H1 (cell line): ENCODE measurements at regions not wholly inside any gene's neighbourhood (a gene's known extent, or its start where the extent isn't known, plus 50 kb on each side); places are given as distances from the start of the nearest gene placed in this dataset.

ENCODE experiments used
- CTCF ChIA-PET: fragments of 300-600 bp; sonication (Branson Sonifier 250); formaldehyde crosslinking; loops from one replicate; lab custom pipeline; 2021; ENCODE audit not compliant: partially characterized antibody; lab: Charles Lee
- POLR2A ChIA-PET: fragments of 300-600 bp; sonication (Branson Sonifier 250); formaldehyde crosslinking; loops from one replicate; lab custom pipeline; 2021; ENCODE audit warnings: inconsistent platforms; ENCODE audit not compliant: partially characterized antibody; lab: Charles Lee
- DNase-seq, 2 experiments: peaks; one replicate each; pipeline versions ENCODE4 v3.0.0 to v3.0.0-alpha.2; 2010 to 2022; ENCODE audit warnings: low spot score in 2 of 2, low read depth in 1 of 2, mixed read lengths in 1 of 2
- FAIRE-seq: peaks from 2 replicates; lab custom pipeline; 2011; peaks lifted over from hg19 to GRCh38; lab: Jason Lieb, UNC
- H2AFZ ChIP-seq: 2 replicates; pipeline ENCODE4 v1.8.1; 2012; ENCODE audit warnings: low read length, inconsistent platforms
- H2AK5ac ChIP-seq: 2 replicates; pipeline ENCODE4 v1.6.1; 2013; ENCODE audit warnings: low read depth, low read length
- H2BK120ac ChIP-seq: replicated peaks from 2 replicates; pipeline ENCODE3; 2013; ENCODE audit warnings: low read depth, low read length, inconsistent platforms
- H2BK12ac ChIP-seq: 2 replicates; pipeline ENCODE4 v1.6.1; 2013; ENCODE audit warnings: low read depth, low read length
- H2BK15ac ChIP-seq: 2 replicates; pipeline ENCODE4 v1.6.1; 2013; ENCODE audit warnings: low read length
- H2BK20ac ChIP-seq: 2 replicates; pipeline ENCODE4 v1.6.1; 2013; ENCODE audit warnings: low read length
- H2BK5ac ChIP-seq: 2 replicates; pipeline ENCODE4 v1.6.1; 2013; ENCODE audit warnings: low read depth, low read length
- H3K14ac ChIP-seq: 2 replicates; pipeline ENCODE4 v1.6.1; 2013; ENCODE audit warnings: inconsistent platforms; ENCODE audit not compliant: insufficient read length
- H3K18ac ChIP-seq: 2 replicates; pipeline ENCODE4 v1.6.1; 2013; ENCODE audit warnings: low read length; ENCODE audit errors: extremely low read depth
- H3K23ac ChIP-seq: 2 replicates; pipeline ENCODE4 v1.6.1; 2013; ENCODE audit warnings: inconsistent platforms; ENCODE audit not compliant: insufficient read length
- H3K23me2 ChIP-seq: 2 replicates; pipeline ENCODE4 v1.6.1; 2013; ENCODE audit warnings: low read depth, low read length
- H3K27ac ChIP-seq: 2 replicates; pipeline ENCODE4 v1.6.1; 2011; ENCODE audit warnings: low read depth, low read length, inconsistent platforms
- H3K27me3 ChIP-seq, 4 experiments: replicated peaks in 1 of 4; 1 replicate in 1 of 4; 2 replicates in 3 of 4; pipeline versions ENCODE4 v1.6.1 to v1.8.1; 2011 to 2013; ENCODE audit warnings: low read length in 3 of 4, mild to moderate bottlenecking in 3 of 4, inconsistent platforms in 2 of 4, mixed read lengths in 2 of 4, moderate library complexity in 1 of 4; ENCODE audit not compliant: control insufficient read depth in 3 of 4, insufficient read depth in 3 of 4; ENCODE audit errors: extremely low read depth in 1 of 4
- H3K36me3 ChIP-seq, 4 experiments: 2 replicates each; pipeline versions ENCODE4 v1.6.1 to v1.8.1; 2011 to 2013; ENCODE audit warnings: mild to moderate bottlenecking in 4 of 4, low read length in 3 of 4, moderate library complexity in 2 of 4, control low read depth in 1 of 4, inconsistent platforms in 1 of 4; ENCODE audit not compliant: insufficient read depth in 4 of 4, control insufficient read depth in 2 of 4
- H3K4ac ChIP-seq: replicated peaks from 2 replicates; pipeline ENCODE3; 2013; ENCODE audit warnings: low read length, low read depth, mixed read lengths, inconsistent platforms; ENCODE audit not compliant: insufficient read length
- H3K4me1 ChIP-seq, 4 experiments: replicated peaks in 1 of 4; 1 replicate in 1 of 4; 2 replicates in 3 of 4; pipeline versions ENCODE4 v1.6.1 to v1.8.1; 2011 to 2013; ENCODE audit warnings: low read length in 3 of 4, inconsistent platforms in 2 of 4, mixed read lengths in 1 of 4; ENCODE audit not compliant: insufficient read depth in 4 of 4, control insufficient read depth in 3 of 4
- H3K4me2 ChIP-seq, 2 experiments: 2 replicates each; pipeline versions ENCODE4 v1.6.1 to v1.8.1; 2011 to 2013; ENCODE audit warnings: low read depth in 2 of 2, low read length in 2 of 2, control low read depth in 1 of 2, inconsistent platforms in 1 of 2, mild to moderate bottlenecking in 1 of 2; ENCODE audit not compliant: insufficient read depth in 1 of 2
- H3K4me3 ChIP-seq, 4 experiments: fragments of 200-600, 300-600 bp in 1 of 4; sonication (generic), shearing (Covaris generic), sonication (Bioruptor Twin) in 1 of 4; 2 replicates each; pipeline versions ENCODE4 v1.5.1 to v1.8.1; 2011 to 2016; ENCODE audit warnings: low read length in 4 of 4, low read depth in 3 of 4, control low read depth in 2 of 4, inconsistent platforms in 2 of 4, mild to moderate bottlenecking in 2 of 4, mixed read lengths in 1 of 4, moderate library complexity in 1 of 4; ENCODE audit not compliant: insufficient read depth in 2 of 4; ENCODE audit errors: extremely low read depth in 1 of 4
- H3K56ac ChIP-seq: replicated peaks from 2 replicates; pipeline ENCODE3; 2013; ENCODE audit warnings: low read depth, mild to moderate bottlenecking, mixed read lengths, low read length, inconsistent platforms; ENCODE audit not compliant: insufficient read length
- H3K79me1 ChIP-seq: 2 replicates; pipeline ENCODE4 v1.6.1; 2013; ENCODE audit warnings: low read depth, low read length, control low read depth
- H3K79me2 ChIP-seq, 2 experiments: 2 replicates each; pipeline versions ENCODE4 v1.6.1 to v1.8.1; 2012 to 2013; ENCODE audit warnings: low read length in 2 of 2, mild to moderate bottlenecking in 2 of 2, inconsistent platforms in 1 of 2; ENCODE audit not compliant: insufficient read depth in 2 of 2, control insufficient read depth in 1 of 2
- H3K9ac ChIP-seq, 4 experiments: replicated peaks in 1 of 4; 1 replicate in 1 of 4; 2 replicates in 3 of 4; pipeline versions ENCODE4 v1.6.1 to v1.8.1; 2011 to 2013; ENCODE audit warnings: low read depth in 3 of 4, low read length in 3 of 4, control low read depth in 2 of 4, mild to moderate bottlenecking in 2 of 4, moderate library complexity in 2 of 4, inconsistent platforms in 1 of 4; ENCODE audit errors: extremely low read depth in 1 of 4
- H3K9me3 ChIP-seq, 2 experiments: 2 replicates each; pipeline versions ENCODE4 v1.6.1 to v1.8.1; 2012 to 2013; ENCODE audit warnings: mild to moderate bottlenecking in 2 of 2, moderate library complexity in 2 of 2, control low read depth in 1 of 2, inconsistent platforms in 1 of 2, low read depth in 1 of 2, low read length in 1 of 2, mixed read lengths in 1 of 2; ENCODE audit not compliant: insufficient read depth in 2 of 2
- H4K20me1 ChIP-seq, 2 experiments: replicated peaks in 1 of 2; 2 replicates each; pipeline versions ENCODE3 to v1.8.1; 2011 to 2013; ENCODE audit warnings: inconsistent platforms in 2 of 2, low read length in 2 of 2, mild to moderate bottlenecking in 1 of 2; ENCODE audit not compliant: insufficient read depth in 2 of 2, control insufficient read depth in 1 of 2
- H4K5ac ChIP-seq: 2 replicates; pipeline ENCODE4 v1.6.1; 2013; ENCODE audit warnings: low read length, low read depth, mixed read lengths, inconsistent platforms; ENCODE audit not compliant: insufficient read length
- H4K8ac ChIP-seq: 2 replicates; pipeline ENCODE4 v1.8.0; 2013; ENCODE audit warnings: mild to moderate bottlenecking, moderate library complexity, low read length, inconsistent platforms; ENCODE audit not compliant: insufficient read depth; ENCODE audit errors: extremely low read depth
- H4K91ac ChIP-seq: replicated peaks from 2 replicates; pipeline ENCODE3; 2013; ENCODE audit warnings: low read length, mixed read lengths, inconsistent platforms; ENCODE audit not compliant: insufficient read length
- ATF2 ChIP-seq: IDR thresholded peaks from 2 replicates; pipeline ENCODE4 v1.6.1; 2012; ENCODE audit warnings: low read length, inconsistent platforms
- EGR1 ChIP-seq: IDR thresholded peaks from 2 replicates; pipeline ENCODE4 v1.6.1; 2011; ENCODE audit warnings: low read depth, low read length, borderline replicate concordance
- EP300 ChIP-seq, 2 experiments: IDR thresholded peaks; 1 replicate in 1 of 2; 2 replicates in 1 of 2; pipeline ENCODE4 v1.6.1; 2011 to 2012; ENCODE audit warnings: low read depth in 2 of 2, low read length in 2 of 2, mild to moderate bottlenecking in 2 of 2, borderline replicate concordance in 1 of 2, inconsistent platforms in 1 of 2, moderate library complexity in 1 of 2
- HDAC2 ChIP-seq, 2 experiments: fragments of 300-600 bp in 1 of 2; sonication (generic) in 1 of 2; IDR thresholded peaks; 2 replicates each; pipeline ENCODE4 v1.6.1; 2011 to 2012; ENCODE audit warnings: low read depth in 2 of 2, low read length in 2 of 2, mild to moderate bottlenecking in 2 of 2, moderate library complexity in 2 of 2, borderline replicate concordance in 1 of 2, inconsistent platforms in 1 of 2
- KDM4A ChIP-seq: IDR thresholded peaks from one replicate; pipeline ENCODE4 v1.7.1; 2012; ENCODE audit warnings: low read depth, mild to moderate bottlenecking, moderate library complexity, low read length, inconsistent platforms; ENCODE audit not compliant: severe bottlenecking
- NANOG ChIP-seq: IDR thresholded peaks from 2 replicates; pipeline ENCODE4 v1.6.1; 2011; ENCODE audit warnings: low read length, low read depth, mild to moderate bottlenecking, inconsistent platforms; ENCODE audit not compliant: insufficient read depth, poor library complexity, severe bottlenecking
- POLR2AphosphoS5 ChIP-seq: IDR thresholded peaks from 2 replicates; pipeline ENCODE4 v1.6.1; 2011; ENCODE audit warnings: low read depth, low read length
- RAD21 ChIP-seq, 2 experiments: IDR thresholded peaks in 1 of 2; conservative IDR thresholded peaks in 1 of 2; 2 replicates each; pipeline ENCODE4 v1.6.1; 2011; ENCODE audit warnings: low read depth in 2 of 2, low read length in 2 of 2, improper control_type of control experiment in 1 of 2, inconsistent platforms in 1 of 2, mild to moderate bottlenecking in 1 of 2, moderate library complexity in 1 of 2
- SIRT6 ChIP-seq: IDR thresholded peaks from one replicate; pipeline ENCODE4 v1.7.1; 2012; ENCODE audit warnings: low read length, inconsistent platforms
- SIX5 ChIP-seq: IDR thresholded peaks from 2 replicates; pipeline ENCODE4 v1.6.1; 2011; ENCODE audit warnings: mild to moderate bottlenecking, low read depth, low read length
- SP4 ChIP-seq: IDR thresholded peaks from 2 replicates; pipeline ENCODE4 v1.6.1; 2012; ENCODE audit warnings: low read length, inconsistent platforms
- SUZ12 ChIP-seq: fragments of 200-600 bp; sonication (generic); IDR thresholded peaks from 2 replicates; pipeline ENCODE4 v1.6.1; 2012; ENCODE audit warnings: mild to moderate bottlenecking, inconsistent platforms, low read length, moderate library complexity, mixed read lengths
- YY1 ChIP-seq: IDR thresholded peaks from 2 replicates; pipeline ENCODE4 v1.6.1; 2011; ENCODE audit warnings: low read depth, mild to moderate bottlenecking, low read length
- WGBS, 2 experiments: shearing (Covaris generic) in 1 of 2; methylation state at CpG; one replicate each; pipeline versions ENCODE4 v1.1.6 to v1.1.7; 2013 to 2015; ENCODE audit warnings: low lambda C conversion rate in 2 of 2, mixed read lengths in 2 of 2, inconsistent platforms in 1 of 2, low coverage in 1 of 2, missing lambda C conversion rate in 1 of 2; ENCODE audit not compliant: insufficient replicate concordance in 2 of 2, insufficient coverage in 1 of 2, insufficient read length in 1 of 2; ENCODE audit errors: extremely low coverage in 1 of 2, missing lambda C conversion rate in 1 of 2; 5-methylcytosine and 5-hydroxymethylcytosine counted together

- H2AK5ac ChIP-seq = no peak overlapping the region
- no peak overlapping the region for H2BK5ac ChIP-seq
- H3K56ac ChIP-seq = no peak overlapping the region
- no peaks in the 10 kb centered on the region for H3K79me1 ChIP-seq
- H3K4me1 ChIP-seq = no peaks in the 10 kb centered on the region
- H3K18ac ChIP-seq = no peak overlapping the region
- H4K8ac ChIP-seq = no peak overlapping the region
- no peak overlapping the region for H4K91ac ChIP-seq
- no peak overlapping the region for H2BK15ac ChIP-seq
- no peaks in the 10 kb centered on the region for H3K27me3 ChIP-seq
- H3K9ac ChIP-seq = no peak overlapping the region
- H3K4me2 ChIP-seq = no peak overlapping the region
- no peak overlapping the region for H2AFZ ChIP-seq
- no peak overlapping the region for H4K5ac ChIP-seq
- TF ChIP-seq SIRT6 (no peak), SUZ12 (no peak), EGR1 (no peak), YY1 (no peak), HDAC2 (IDR thresholded peaks at IDR 0.05; ENCODE audit: borderline replicate concordance in 1 of 2, low read depth in 2 of 2, low read length in 2 of 2) (no peak), KDM4A (no peak), SIX5 (no peak), ATF2 (no peak), POLR2AphosphoS5 (no peak), SP4 (no peak), RAD21 (IDR thresholded peaks at IDR 0.05 in 1 of 2, conservative IDR thresholded peaks at IDR 0.05 in 1 of 2; ENCODE audit: low read depth in 2 of 2, low read length in 2 of 2) (no peak), EP300 (IDR thresholded peaks at IDR 0.05; ENCODE audit: borderline replicate concordance in 1 of 2, low read depth in 2 of 2, low read length in 2 of 2) (no peak), NANOG (no peak)
- H2BK20ac ChIP-seq = no peak overlapping the region
- CTCF ChIA-PET = interaction anchor here (1.0 to 1.4 kb wide), 2 partner anchors 107 to 158 kb away, joined by 3 to 4 read pairs; no protein-coding TSS in a partner anchor
- H3K36me3 ChIP-seq = no peaks in the 10 kb centered on the region
- H4K20me1 ChIP-seq = no peaks in the 10 kb centered on the region
- FAIRE-seq = peak; percentile 99
- H3K23ac ChIP-seq = no peak overlapping the region
- no peaks in the 10 kb centered on the region for H3K79me2 ChIP-seq
- H2BK12ac ChIP-seq = no peak overlapping the region
- H3K4me3 ChIP-seq = no peak overlapping the region
- POLR2A ChIA-PET = no interaction called here
- 84% methylated on average over 11 of the region's 11 CpGs; no CpG with 5 or more reads in 1 of the 2 experiments for WGBS, 2 experiments
- no peak overlapping the region for H3K27ac ChIP-seq
- no peak for DNase-seq
- peaks cover 0 to 2% of the 10 kb centered on the region in 2 experiments; a peak in 1 of 4 replicates for H3K9me3 ChIP-seq
- H2BK120ac ChIP-seq = no peak overlapping the region
- no peak overlapping the region for H3K14ac ChIP-seq
- no peaks in the 10 kb centered on the region for H3K23me2 ChIP-seq
- H3K4ac ChIP-seq = no peak overlapping the region
Observed at GRCh38 chr12:17097674-17098073, 491.7 kb upstream of the LMO3 start.
